ENCODE measurements at regions not wholly inside any gene's neighbourhood (a gene's known extent, or its start where the extent isn't known, plus 50 kb on each side); places are given as distances from the start of the nearest gene placed in this dataset.

- Histone ChIP-seq H3K36me3 (ENCODE audit: control insufficient read depth in 4 of 4, insufficient read depth in 4 of 4, low read length in 4 of 4) (no peaks in the 10 kb centered on the region), H3K9me3 (ENCODE audit: control insufficient read depth in 4 of 4, insufficient read depth in 3 of 4, low read length in 3 of 4) (no peaks in the 10 kb centered on the region), H3K9ac (ENCODE audit: insufficient read depth in 1 of 2, low read length in 2 of 2) (no peak overlapping the region), H3K4me1 (ENCODE audit: control insufficient read depth in 5 of 5, insufficient read depth in 5 of 5, low read length in 5 of 5) (peaks cover 0 to 31% (median 5%) of the 10 kb centered on the region in 5 donors), H3K4me3 (no peak overlapping the region), H3K27me3 (ENCODE audit: control insufficient read depth in 3 of 3, insufficient read depth in 3 of 3, low read length in 2 of 3) (no peaks in the 10 kb centered on the region), H3K27ac (ENCODE audit: low read depth in 1 of 2, low read length in 1 of 2) (peak overlapping the region in 1 of 2 donors; percentile 34)
- no peak for TF ChIP-seq CTCF (IDR thresholded peaks at IDR 0.05; ENCODE audit: control extremely low read depth, extremely low read depth)
- DNase-seq: peak; percentile 64 to 89 (median 85)
- 76 to 87% methylated on average over 8 of the region's 8 CpGs for WGBS, 2 donors
- ATAC-seq (ENCODE audit: insufficient read depth, low FRiP score): no peak
Observed at GRCh38 chr5:171579976-171580411, 160.5 kb downstream of the FGF18 start.

DNA sequence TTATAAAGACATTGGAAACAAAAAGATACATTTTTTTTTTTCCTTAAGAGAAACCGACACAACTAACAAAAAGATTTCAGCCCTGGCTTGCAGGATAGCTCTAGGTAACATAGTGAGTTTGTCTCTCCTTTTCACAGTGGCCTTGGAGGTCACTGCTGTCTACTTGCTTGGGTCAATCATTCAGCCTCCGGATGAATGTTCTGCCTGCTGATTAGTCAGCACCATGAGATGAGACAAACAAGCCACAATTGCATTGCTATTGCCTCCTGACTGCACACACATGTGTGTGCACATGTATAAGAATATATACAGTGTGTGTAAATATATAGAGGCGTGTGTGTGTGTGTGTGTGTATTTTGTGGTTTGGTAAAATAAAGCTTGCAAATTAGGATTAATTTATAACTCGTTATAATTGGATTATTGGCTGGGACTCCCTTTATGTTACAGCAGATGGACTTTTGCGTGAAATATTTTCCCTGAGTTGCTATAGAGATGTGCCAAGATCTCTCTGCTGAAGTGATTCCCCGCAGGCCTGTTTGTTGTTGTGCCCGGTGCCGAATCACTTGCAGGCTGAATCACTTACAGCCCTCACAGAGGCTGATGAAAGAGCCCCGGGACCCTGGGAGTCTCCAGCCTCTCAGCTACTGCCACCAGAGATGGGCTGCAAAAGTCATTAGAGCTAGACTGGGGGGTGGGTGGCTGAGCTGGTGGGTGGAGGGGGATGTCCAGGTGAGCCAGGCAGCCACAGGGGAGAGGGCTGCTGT lies 161.2 kb downstream of the FGF18 start:
- DNase-seq (peak; percentile 76 to 80 (median 78)), ATAC-seq (ENCODE audit: insufficient read depth, low FRiP score) (no peak)
- WGBS, 2 donors: 71 to 88% methylated on average over 9 of the region's 9 CpGs

DNA sequence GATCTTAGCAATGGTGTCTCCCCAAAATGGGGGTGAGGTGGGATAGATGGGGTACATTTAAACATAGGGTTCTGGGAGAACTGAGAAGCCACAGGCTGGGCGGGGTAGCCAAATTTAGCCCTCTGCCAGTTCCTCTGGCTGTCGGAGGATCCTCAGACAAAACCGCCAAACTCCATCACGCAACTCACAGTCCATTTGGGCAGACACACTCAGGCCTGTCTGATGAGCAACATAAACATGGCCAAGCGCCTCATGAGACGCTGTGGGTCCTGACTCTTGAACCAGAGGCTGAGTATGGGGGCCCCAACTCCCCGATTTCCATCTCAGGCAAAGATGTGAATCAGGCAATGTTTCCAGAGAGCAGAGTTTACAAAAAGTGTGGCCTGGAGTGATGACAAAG lies 162.3 kb downstream of the FGF18 start:
- H3K4me1 ChIP-seq (ENCODE audit: control insufficient read depth in 5 of 5, insufficient read depth in 5 of 5, low read length in 5 of 5): peaks cover 0 to 31% (median 5%) of the 10 kb centered on the region in 5 donors
- no peaks in the 10 kb centered on the region for H3K36me3 ChIP-seq (ENCODE audit: control insufficient read depth in 4 of 4, insufficient read depth in 4 of 4, low read length in 4 of 4)
- no peak overlapping the region for H3K9ac ChIP-seq (ENCODE audit: insufficient read depth in 1 of 2, low read length in 2 of 2)
- no peaks in the 10 kb centered on the region for H3K27me3 ChIP-seq (ENCODE audit: control insufficient read depth in 3 of 3, insufficient read depth in 3 of 3, low read length in 2 of 3)
- H3K9me3 ChIP-seq (ENCODE audit: control insufficient read depth in 4 of 4, insufficient read depth in 3 of 4, low read length in 3 of 4): no peaks in the 10 kb centered on the region
- no peak overlapping the region for H3K4me3 ChIP-seq
- DNase-seq (peak; percentile 42 to 78 (median 43)), ATAC-seq (ENCODE audit: insufficient read depth, low FRiP score) (no peak)
- TF ChIP-seq CTCF (IDR thresholded peaks at IDR 0.05; ENCODE audit: control extremely low read depth, extremely low read depth): no peak
- H3K27ac ChIP-seq (ENCODE audit: low read depth in 1 of 2, low read length in 1 of 2): no peak overlapping the region
- 73 to 81% methylated on average over 7 of the region's 7 CpGs for WGBS, 2 donors

More for the DNA sequence above, 161.2 kb downstream of the FGF18 start:
- Histone ChIP-seq H3K27ac (ENCODE audit: low read depth in 1 of 2, low read length in 1 of 2) (peak overlapping the region in 1 of 2 donors; percentile 35), H3K4me3 (no peak overlapping the region), H3K4me1 (ENCODE audit: control insufficient read depth in 5 of 5, insufficient read depth in 5 of 5, low read length in 5 of 5) (peaks cover 0 to 31% (median 5%) of the 10 kb centered on the region in 5 donors), H3K9me3 (ENCODE audit: control insufficient read depth in 4 of 4, insufficient read depth in 3 of 4, low read length in 3 of 4) (no peaks in the 10 kb centered on the region), H3K36me3 (ENCODE audit: control insufficient read depth in 4 of 4, insufficient read depth in 4 of 4, low read length in 4 of 4) (no peaks in the 10 kb centered on the region), H3K27me3 (ENCODE audit: control insufficient read depth in 3 of 3, insufficient read depth in 3 of 3, low read length in 2 of 3) (no peaks in the 10 kb centered on the region), H3K9ac (ENCODE audit: insufficient read depth in 1 of 2, low read length in 2 of 2) (no peak overlapping the region)
- no peak for TF ChIP-seq CTCF (IDR thresholded peaks at IDR 0.05; ENCODE audit: control extremely low read depth, extremely low read depth)

Measured in lung (tissue), 11 donors.